Esophagus muscularis mucosa (tissue), 4 donors: ENCODE measurements at regions not wholly inside any gene's neighbourhood (a gene's known extent, or its start where the extent isn't known, plus 50 kb on each side); places are given as distances from the start of the nearest gene placed in this dataset.

Source experiments
- DNase-seq: peaks from one replicate; pipeline ENCODE4 v3.0.0-alpha.2; 2017; ENCODE audit errors: extremely low spot score
- H3K27ac ChIP-seq, 4 donors: fragments of 200-600 bp; sonication (generic); replicated peaks in 1 of 4; 1 replicate in 3 of 4; 2 replicates in 1 of 4; pipeline ENCODE4 v1.5.1; 2016 to 2019; ENCODE audit warnings: mild to moderate bottlenecking in 1 of 4
- H3K27me3 ChIP-seq, 4 donors: fragments of 200-600 bp; sonication (generic); one replicate each; pipeline versions ENCODE4 v1.5.1 to v1.6.0; 2016 to 2019
- H3K36me3 ChIP-seq, 4 donors: fragments of 200-600 bp; sonication (generic); one replicate each; pipeline ENCODE4 v1.5.1; 2016 to 2019
- H3K4me1 ChIP-seq, 4 donors: fragments of 200-600 bp; sonication (generic); one replicate each; pipeline ENCODE4 v1.5.1; 2016 to 2019
- H3K4me3 ChIP-seq, 4 donors: fragments of 200-600 bp; sonication (generic); 1 replicate in 2 of 4; 2 replicates in 2 of 4; pipeline ENCODE4 v1.5.1; 2016 to 2019; ENCODE audit warnings: mild to moderate bottlenecking in 4 of 4, moderate library complexity in 1 of 4
- H3K9me3 ChIP-seq, 4 donors: fragments of 200-600 bp; sonication (generic); 1 replicate in 3 of 4; 2 replicates in 1 of 4; pipeline ENCODE4 v1.5.1; 2016 to 2019
- CTCF ChIP-seq, 3 experiments: fragments of 200-600 bp in 2 of 3; fragments of 450-650 bp in 1 of 3; sonication (generic) in 2 of 3; IDR thresholded peaks; one replicate each; pipeline ENCODE4 v1.5.1; 2017 to 2019; ENCODE audit warnings: antibody characterized with exemption in 3 of 3, mild to moderate bottlenecking in 2 of 3, moderate library complexity in 1 of 3
- EP300 ChIP-seq: sonication (generic); formaldehyde crosslinking; IDR thresholded peaks from one replicate; pipeline ENCODE4 v1.6.1; 2017; ENCODE audit warnings: antibody characterized with exemption
- POLR2A ChIP-seq: fragments of 450-650 bp; IDR thresholded peaks from one replicate; pipeline ENCODE4 v1.6.1; 2017; ENCODE audit warnings: antibody characterized with exemption, moderate library complexity, mild to moderate bottlenecking, low read depth
- POLR2AphosphoS5 ChIP-seq, 2 donors: sonication (generic); formaldehyde crosslinking; IDR thresholded peaks; one replicate each; pipeline ENCODE4 v1.6.1; 2017; ENCODE audit warnings: antibody characterized with exemption in 2 of 2
- WGBS: methylation state at CpG from one replicate; pipeline ENCODE4 v1.1.5; 2018; 5-methylcytosine and 5-hydroxymethylcytosine counted together
- intact Hi-C: fragments of 100-400 bp; cut with DNase I; formaldehyde crosslinking; loops from one replicate; pipeline ENCODE4 v1.15.1; 2023

DNA sequence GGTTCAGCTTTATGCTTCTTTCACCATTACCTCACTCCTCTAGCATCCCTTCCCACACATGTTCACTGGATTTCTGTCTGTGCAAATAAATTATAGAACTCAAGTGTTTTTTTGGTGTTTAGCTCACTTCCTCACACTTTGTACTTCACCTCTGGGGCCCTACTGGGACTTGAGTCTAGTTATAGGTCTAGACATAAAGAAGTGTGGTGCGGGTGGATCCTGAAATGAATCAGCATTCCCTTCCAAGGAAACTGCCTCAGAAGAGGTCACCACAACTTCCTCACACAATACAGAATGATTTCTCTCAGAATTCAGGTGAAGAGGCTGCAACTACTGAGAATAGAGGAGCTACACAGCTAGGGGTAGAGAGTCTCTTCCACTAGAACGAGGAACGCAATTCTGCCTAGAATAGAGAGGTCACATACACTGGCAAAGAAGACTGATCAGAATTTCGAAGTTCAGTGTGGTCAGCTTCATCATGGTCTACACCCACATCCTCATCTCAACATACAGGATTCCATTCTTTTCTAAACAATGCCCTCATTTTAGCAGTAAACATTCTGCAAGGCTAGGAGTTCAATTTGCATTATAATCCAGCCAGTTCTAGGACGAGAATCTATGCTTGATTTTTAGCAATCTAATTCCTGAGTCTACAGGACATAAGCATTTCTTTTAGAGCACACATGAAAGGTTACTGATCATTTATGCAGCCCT lies 938.7 kb upstream of the PHF14 start:
- Histone ChIP-seq H3K4me1 (no peaks in the 10 kb centered on the region), H3K27me3 (no peaks in the 10 kb centered on the region), H3K9me3 (no peaks in the 10 kb centered on the region), H3K4me3 (no peak overlapping the region), H3K27ac (no peak overlapping the region), H3K36me3 (no peaks in the 10 kb centered on the region)
- DNase-seq: no peak
- intact Hi-C loops: no loop called here
- TF ChIP-seq CTCF (IDR thresholded peaks at IDR 0.05) (no peak), POLR2AphosphoS5 (IDR thresholded peaks at IDR 0.05) (no peak), POLR2A (no peak), EP300 (no peak)
- WGBS: 89% methylated on average over 5 of the region's 5 CpGs

- no peaks in the 10 kb centered on the region for H3K36me3 ChIP-seq
- H3K4me3 ChIP-seq: no peak overlapping the region
- H3K9me3 ChIP-seq: no peaks in the 10 kb centered on the region
- no peaks in the 10 kb centered on the region for H3K4me1 ChIP-seq
- WGBS: 49% methylated on average over 2 of the region's 2 CpGs
- DNase-seq: no peak
- intact Hi-C loops: no loop called here
- TF ChIP-seq EP300 (no peak), POLR2A (no peak), CTCF (IDR thresholded peaks at IDR 0.05) (no peak), POLR2AphosphoS5 (IDR thresholded peaks at IDR 0.05) (no peak)
- H3K27ac ChIP-seq: no peak overlapping the region
- H3K27me3 ChIP-seq: no peaks in the 10 kb centered on the region
These were observed 937.0 kb upstream of the PHF14 start for GRCh38 chr7:10036693-10037092.

DNA sequence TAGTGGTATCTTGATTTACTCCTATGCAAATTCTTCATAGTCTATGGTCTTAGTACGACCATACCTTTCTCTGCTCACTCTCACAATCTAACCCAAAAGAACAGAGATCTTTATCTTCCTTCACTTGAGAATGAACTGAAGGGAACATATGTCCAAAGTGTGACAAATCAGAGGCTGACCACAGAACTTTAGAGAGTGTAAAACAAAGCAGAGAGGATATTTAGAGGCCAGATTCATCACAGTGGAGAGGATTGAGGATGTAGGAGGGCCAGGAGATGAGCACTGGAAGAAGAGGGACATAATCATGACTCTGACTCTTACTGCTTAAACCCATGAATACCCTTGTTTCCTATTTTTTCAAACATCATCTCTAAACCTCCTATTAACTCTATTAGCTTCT lies 935.3 kb upstream of the PHF14 start:
- no peak overlapping the region for H3K27ac ChIP-seq
- no peak for DNase-seq
- H3K36me3 ChIP-seq: no peaks in the 10 kb centered on the region
- H3K4me3 ChIP-seq: no peak overlapping the region
- H3K4me1 ChIP-seq: no peaks in the 10 kb centered on the region
- H3K27me3 ChIP-seq: no peaks in the 10 kb centered on the region
- intact Hi-C loops: no loop called here
- no peak for TF ChIP-seq EP300
- no peak for TF ChIP-seq POLR2AphosphoS5 (IDR thresholded peaks at IDR 0.05)
- no peak for TF ChIP-seq POLR2A
- no peak for TF ChIP-seq CTCF (IDR thresholded peaks at IDR 0.05)
- H3K9me3 ChIP-seq: no peaks in the 10 kb centered on the region
- 68% methylated on average over 1 of the region's 1 CpG for WGBS

- Histone ChIP-seq H3K4me3 (no peak overlapping the region), H3K9me3 (no peaks in the 10 kb centered on the region), H3K4me1 (no peaks in the 10 kb centered on the region), H3K36me3 (no peaks in the 10 kb centered on the region), H3K27me3 (no peaks in the 10 kb centered on the region), H3K27ac (no peak overlapping the region)
- no peak for DNase-seq
- no peak for TF ChIP-seq EP300
- no peak for TF ChIP-seq POLR2A
- no peak for TF ChIP-seq POLR2AphosphoS5 (IDR thresholded peaks at IDR 0.05)
- TF ChIP-seq CTCF (IDR thresholded peaks at IDR 0.05): no peak
- WGBS: 78% methylated on average over 3 of the region's 3 CpGs
- intact Hi-C loops: no loop called here
These were observed 933.0 kb upstream of the PHF14 start for GRCh38 chr7:10040674-10041073.

- no peak for DNase-seq
- no peak overlapping the region for H3K4me3 ChIP-seq
- no peak for TF ChIP-seq EP300
- no peak overlapping the region for H3K27ac ChIP-seq
- intact Hi-C loops: no loop called here
- H3K9me3 ChIP-seq: no peaks in the 10 kb centered on the region
- H3K36me3 ChIP-seq: no peaks in the 10 kb centered on the region
- H3K27me3 ChIP-seq: no peaks in the 10 kb centered on the region
- H3K4me1 ChIP-seq: no peaks in the 10 kb centered on the region
These were observed 902.8 kb upstream of the PHF14 start for GRCh38 chr7:10070899-10071298.
